HG03060 (cell line): ENCODE measurements at regions not wholly inside any gene's neighbourhood (a gene's known extent, or its start where the extent isn't known, plus 50 kb on each side); places are given as distances from the start of the nearest gene placed in this dataset.

Experiments used
- ATAC-seq: cut with Tn5 transposase; IDR thresholded peaks from one replicate; pipeline ENCODE4 v1.9.1; 2021; ENCODE audit warnings: low read depth, moderate number of reproducible peaks; ENCODE audit not compliant: unreplicated experiment

- ATAC-seq: no peak
Measured at GRCh38 chr19:29457413-29457812, 68.4 kb upstream of the VSTM2B start.

- no peak for ATAC-seq
Measured at GRCh38 chr19:29467824-29468401, 57.9 kb upstream of the VSTM2B start.

GRCh38 chr19:29475469-29475868, 50.3 kb upstream of the VSTM2B start:
- ATAC-seq: no peak
